Endothelial cell of umbilical vein (primary cell): ENCODE measurements at regions not wholly inside any gene's neighbourhood (a gene's known extent, or its start where the extent isn't known, plus 50 kb on each side); places are given as distances from the start of the nearest gene placed in this dataset.

Source experiments
- CTCF ChIP-seq, 2 donors: IDR thresholded peaks; 1 replicate in 1 of 2; 2 replicates in 1 of 2; pipeline ENCODE4 v1.5.1; 2011; ENCODE audit warnings: low read length in 2 of 2, mild to moderate bottlenecking in 2 of 2, moderate library complexity in 2 of 2, control low read depth in 1 of 2, inconsistent platforms in 1 of 2, low read depth in 1 of 2; ENCODE audit not compliant: insufficient read depth in 1 of 2; ENCODE audit errors: extremely low read depth in 1 of 2
- EZH2 ChIP-seq: IDR thresholded peaks from 2 replicates; pipeline ENCODE4 v1.6.1; 2012; ENCODE audit warnings: borderline replicate concordance, low read depth, mild to moderate bottlenecking, moderate library complexity, low read length, inconsistent platforms; ENCODE audit not compliant: severe bottlenecking
- GATA2 ChIP-seq: IDR thresholded peaks from 2 replicates; pipeline ENCODE4 v1.7.0; 2011; ENCODE audit warnings: low read depth, mild to moderate bottlenecking, moderate library complexity, mixed read lengths, low read length; ENCODE audit not compliant: insufficient read length, insufficient read depth
- MAX ChIP-seq: IDR thresholded peaks from 2 replicates; pipeline ENCODE4 v1.6.1; 2011; ENCODE audit not compliant: insufficient read depth, insufficient read length
- MYC ChIP-seq: IDR thresholded peaks from one replicate; pipeline ENCODE4 v1.6.1; 2011; ENCODE audit warnings: mild to moderate bottlenecking, low read depth, low read length
- POLR2A ChIP-seq: IDR thresholded peaks from 2 replicates; pipeline ENCODE4 v1.6.1; 2012; ENCODE audit warnings: low read depth, mild to moderate bottlenecking, control low read depth, low read length
- POLR2AphosphoS5 ChIP-seq: IDR thresholded peaks from 2 replicates; pipeline ENCODE4 v1.6.1; 2012; ENCODE audit warnings: low read depth, mild to moderate bottlenecking, control low read depth, low read length, moderate library complexity; ENCODE audit not compliant: insufficient read depth

DNA sequence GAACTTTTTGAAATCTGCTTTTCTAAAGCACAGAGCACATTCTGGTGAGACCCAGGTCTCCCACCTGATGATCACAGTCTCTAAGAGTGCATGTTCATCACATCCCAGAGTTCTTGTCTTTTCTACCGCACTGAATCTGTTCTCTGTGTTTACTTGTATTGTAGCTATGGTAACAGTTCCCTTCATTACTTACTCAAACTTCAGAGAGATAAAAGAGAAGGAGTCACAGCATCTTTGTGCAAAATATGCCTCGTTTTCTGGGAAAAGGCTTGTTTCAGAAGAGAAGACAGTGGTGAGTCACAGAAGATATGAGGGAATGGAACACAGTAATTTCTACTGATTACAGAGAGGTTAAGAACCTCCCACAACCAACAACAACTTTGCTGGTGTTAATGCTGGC, 580.6 kb downstream of the PLA2G4A start:
- TF ChIP-seq CTCF (IDR thresholded peaks at IDR 0.05; ENCODE audit: extremely low read depth in 1 of 2, insufficient read depth in 1 of 2, low read depth in 1 of 2, low read length in 2 of 2), result no peak
- TF ChIP-seq POLR2AphosphoS5, result no peak
- TF ChIP-seq EZH2, result no peak
- no peak for TF ChIP-seq MAX
- TF ChIP-seq POLR2A, result no peak
- no peak for TF ChIP-seq GATA2
- TF ChIP-seq MYC, result no peak
